Anterior cingulate cortex (tissue), 58 donors: ENCODE measurements at regions not wholly inside any gene's neighbourhood (a gene's known extent, or its start where the extent isn't known, plus 50 kb on each side); places are given as distances from the start of the nearest gene placed in this dataset.

Source experiments
- DNase-seq, 58 donors: peaks; one replicate each; lab custom pipeline; 2025; lab: John Stamatoyannopoulos, UW

- no peak for DNase-seq
These were observed 400.2 kb downstream of the QKI start for GRCh38 chr6:163814494-163815364.

GRCh38 chr6:163813979-163814493 is 399.5 kb downstream of the QKI start:
- no peak for DNase-seq

- DNase-seq: no peak
These were observed 396.8 kb downstream of the QKI start for GRCh38 chr6:163811317-163811716.

GRCh38 chr6:163809364-163809763 is 394.8 kb downstream of the QKI start:
- DNase-seq: no peak

GRCh38 chr6:163808871-163809270 is 394.4 kb downstream of the QKI start:
- no peak for DNase-seq

- DNase-seq: no peak
These were observed 393.7 kb downstream of the QKI start for GRCh38 chr6:163808231-163808630.

GRCh38 chr6:163806755-163807499 is 392.4 kb downstream of the QKI start:
- peak in 10 of 58 donors; percentile 10 to 61 (median 26) for DNase-seq

- DNase-seq: no peak
These were observed 390.5 kb downstream of the QKI start for GRCh38 chr6:163804991-163805390.

- DNase-seq: no peak
These were observed 387.7 kb downstream of the QKI start for GRCh38 chr6:163802267-163802666.

- no peak for DNase-seq
These were observed 382.9 kb downstream of the QKI start for GRCh38 chr6:163797296-163797845.

- DNase-seq: no peak
These were observed 378.8 kb downstream of the QKI start for GRCh38 chr6:163793011-163793983.

GRCh38 chr6:163790266-163790840 is 375.8 kb downstream of the QKI start:
- DNase-seq: no peak

- DNase-seq: no peak
These were observed 374.8 kb downstream of the QKI start for GRCh38 chr6:163789199-163789810.

GRCh38 chr6:163786995-163787671 is 372.6 kb downstream of the QKI start:
- no peak for DNase-seq

GRCh38 chr6:163782436-163783003 is 368.0 kb downstream of the QKI start:
- DNase-seq: peak in 4 of 58 donors; percentile 2 to 23 (median 12)

GRCh38 chr6:163780994-163781393 is 366.5 kb downstream of the QKI start:
- peak in 28 of 58 donors; percentile 8 to 57 (median 24) for DNase-seq

- DNase-seq: no peak
These were observed 365.3 kb downstream of the QKI start for GRCh38 chr6:163779727-163780284.

GRCh38 chr6:163777716-163778115 is 363.2 kb downstream of the QKI start:
- DNase-seq: no peak
